ENCODE measurements at regions not wholly inside any gene's neighbourhood (a gene's known extent, or its start where the extent isn't known, plus 50 kb on each side); places are given as distances from the start of the nearest gene placed in this dataset.

GRCh38 chr3:74529145-74529544 is 85.3 kb downstream of the CNTN3 start:
- Histone ChIP-seq H3K27me3 (no peaks in the 10 kb centered on the region), H3K4me3 (no peak overlapping the region), H3K9me3 (no peaks in the 10 kb centered on the region), H3K4me1 (no peaks in the 10 kb centered on the region), H3K27ac (no peak overlapping the region), H3K36me3 (no peaks in the 10 kb centered on the region)
- TF ChIP-seq CTCF (IDR thresholded peaks at IDR 0.05) (no peak), POLR2A (IDR thresholded peaks at IDR 0.05) (no peak), POLR2AphosphoS5 (IDR thresholded peaks at IDR 0.05; ENCODE audit: insufficient read depth in 1 of 2, low read depth in 1 of 2) (no peak)
- intact Hi-C loops (cut with DNase I), result no loop called here
- DNase-seq (ENCODE audit: extremely low spot score in 2 of 2), result no peak

GRCh38 chr3:74527566-74527965 is 86.9 kb downstream of the CNTN3 start:
- intact Hi-C loops (cut with DNase I), result no loop called here
- no peak overlapping the region for H3K27ac ChIP-seq

GRCh38 chr3:74523811-74524210 is 90.6 kb downstream of the CNTN3 start:
- no peak overlapping the region for H3K27ac ChIP-seq
- intact Hi-C loops (cut with DNase I), result no loop called here
- TF ChIP-seq POLR2AphosphoS5 (IDR thresholded peaks at IDR 0.05; ENCODE audit: insufficient read depth in 1 of 2, low read depth in 1 of 2), result no peak
- TF ChIP-seq POLR2A (IDR thresholded peaks at IDR 0.05), result no peak
- no peak for TF ChIP-seq CTCF (IDR thresholded peaks at IDR 0.05)
- DNase-seq (ENCODE audit: extremely low spot score in 2 of 2), result no peak
- no peaks in the 10 kb centered on the region for H3K9me3 ChIP-seq
- no peaks in the 10 kb centered on the region for H3K27me3 ChIP-seq
- H3K36me3 ChIP-seq, result no peaks in the 10 kb centered on the region
- no peaks in the 10 kb centered on the region for H3K4me1 ChIP-seq
- H3K4me3 ChIP-seq, result no peak overlapping the region

More at GRCh38 chr3:74527566-74527965, 86.9 kb downstream of the CNTN3 start:
- DNase-seq (ENCODE audit: extremely low spot score in 2 of 2), result no peak
- TF ChIP-seq POLR2AphosphoS5 (IDR thresholded peaks at IDR 0.05; ENCODE audit: insufficient read depth in 1 of 2, low read depth in 1 of 2), result no peak
- TF ChIP-seq POLR2A (IDR thresholded peaks at IDR 0.05), result no peak
- no peak for TF ChIP-seq CTCF (IDR thresholded peaks at IDR 0.05)
- H3K4me3 ChIP-seq, result no peak overlapping the region
- H3K27me3 ChIP-seq, result no peaks in the 10 kb centered on the region
- no peaks in the 10 kb centered on the region for H3K4me1 ChIP-seq
- no peaks in the 10 kb centered on the region for H3K9me3 ChIP-seq
- no peaks in the 10 kb centered on the region for H3K36me3 ChIP-seq

GRCh38 chr3:74520895-74521294 is 93.6 kb downstream of the CNTN3 start:
- H3K4me3 ChIP-seq, result no peak overlapping the region
- H3K27me3 ChIP-seq, result no peaks in the 10 kb centered on the region
- TF ChIP-seq CTCF (IDR thresholded peaks at IDR 0.05) (no peak), POLR2AphosphoS5 (IDR thresholded peaks at IDR 0.05; ENCODE audit: insufficient read depth in 1 of 2, low read depth in 1 of 2) (no peak), POLR2A (IDR thresholded peaks at IDR 0.05) (no peak)
- DNase-seq (ENCODE audit: extremely low spot score in 2 of 2), result no peak
- H3K9me3 ChIP-seq, result no peaks in the 10 kb centered on the region
- intact Hi-C loops (cut with DNase I), result no loop called here
- no peaks in the 10 kb centered on the region for H3K36me3 ChIP-seq
- no peak overlapping the region for H3K27ac ChIP-seq
- H3K4me1 ChIP-seq, result no peaks in the 10 kb centered on the region

GRCh38 chr3:74518610-74519009 is 95.8 kb downstream of the CNTN3 start:
- DNase-seq (ENCODE audit: extremely low spot score in 2 of 2), result no peak
- Histone ChIP-seq H3K4me1 (no peaks in the 10 kb centered on the region), H3K27ac (no peak overlapping the region), H3K4me3 (no peak overlapping the region), H3K27me3 (no peaks in the 10 kb centered on the region), H3K9me3 (no peaks in the 10 kb centered on the region), H3K36me3 (no peaks in the 10 kb centered on the region)
- no peak for TF ChIP-seq POLR2A (IDR thresholded peaks at IDR 0.05)
- no peak for TF ChIP-seq CTCF (IDR thresholded peaks at IDR 0.05)
- TF ChIP-seq POLR2AphosphoS5 (IDR thresholded peaks at IDR 0.05; ENCODE audit: insufficient read depth in 1 of 2, low read depth in 1 of 2), result no peak
- intact Hi-C loops (cut with DNase I), result no loop called here

Data from vagina (tissue), 2 donors.